ENCODE measurements at regions not wholly inside any gene's neighbourhood (a gene's known extent, or its start where the extent isn't known, plus 50 kb on each side); places are given as distances from the start of the nearest gene placed in this dataset.

DNA sequence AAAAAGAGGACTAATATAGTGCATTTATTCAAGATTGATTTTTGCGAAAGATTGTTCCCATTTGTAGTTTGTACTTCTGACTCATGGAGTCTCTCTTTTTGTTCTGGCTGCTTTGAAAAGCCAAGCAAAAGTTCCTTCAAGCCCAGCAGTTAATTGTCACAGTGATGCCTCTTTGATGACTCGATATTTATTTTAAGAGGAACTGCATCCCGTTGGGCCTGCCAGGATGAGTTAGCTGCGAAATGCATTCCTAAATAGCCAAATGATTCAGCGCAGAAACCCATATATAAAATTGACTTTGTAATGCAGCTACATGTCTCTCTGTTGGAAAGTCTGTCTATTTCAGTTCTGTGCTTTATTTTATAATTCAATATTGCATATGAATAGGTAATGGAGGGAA is 295.1 kb downstream of the GBA3 start:
- TF ChIP-seq, protein P1, sequence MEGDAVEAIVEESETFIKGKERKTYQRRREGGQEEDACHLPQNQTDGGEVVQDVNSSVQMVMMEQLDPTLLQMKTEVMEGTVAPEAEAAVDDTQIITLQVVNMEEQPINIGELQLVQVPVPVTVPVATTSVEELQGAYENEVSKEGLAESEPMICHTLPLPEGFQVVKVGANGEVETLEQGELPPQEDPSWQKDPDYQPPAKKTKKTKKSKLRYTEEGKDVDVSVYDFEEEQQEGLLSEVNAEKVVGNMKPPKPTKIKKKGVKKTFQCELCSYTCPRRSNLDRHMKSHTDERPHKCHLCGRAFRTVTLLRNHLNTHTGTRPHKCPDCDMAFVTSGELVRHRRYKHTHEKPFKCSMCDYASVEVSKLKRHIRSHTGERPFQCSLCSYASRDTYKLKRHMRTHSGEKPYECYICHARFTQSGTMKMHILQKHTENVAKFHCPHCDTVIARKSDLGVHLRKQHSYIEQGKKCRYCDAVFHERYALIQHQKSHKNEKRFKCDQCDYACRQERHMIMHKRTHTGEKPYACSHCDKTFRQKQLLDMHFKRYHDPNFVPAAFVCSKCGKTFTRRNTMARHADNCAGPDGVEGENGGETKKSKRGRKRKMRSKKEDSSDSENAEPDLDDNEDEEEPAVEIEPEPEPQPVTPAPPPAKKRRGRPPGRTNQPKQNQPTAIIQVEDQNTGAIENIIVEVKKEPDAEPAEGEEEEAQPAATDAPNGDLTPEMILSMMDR (IDR thresholded peaks at IDR 0.05; ENCODE audit: low read depth, low read length), result no peak

DNA sequence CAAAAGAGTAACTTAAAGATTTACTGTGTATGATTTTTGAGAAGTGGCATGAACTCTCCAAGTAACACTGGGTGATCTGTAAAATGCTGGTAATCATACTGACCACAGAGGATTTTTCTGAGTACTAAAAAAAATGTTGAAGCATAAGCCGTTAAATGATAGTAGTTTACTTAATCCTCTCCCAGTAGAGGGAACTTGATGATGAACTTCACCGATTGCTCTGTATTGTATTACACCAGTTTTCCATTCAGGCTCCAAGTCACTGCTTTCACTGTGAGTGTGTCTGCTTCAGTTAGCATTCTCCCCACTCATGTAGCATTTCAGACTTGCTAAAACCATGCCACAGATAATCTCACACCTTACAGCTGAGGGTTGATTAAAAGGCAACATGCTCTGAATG is 294.1 kb downstream of the GBA3 start:
- TF ChIP-seq, protein P1 (IDR thresholded peaks at IDR 0.05; ENCODE audit: low read depth, low read length), result no peak
- no peak overlapping the region for H3K4me3 ChIP-seq (ENCODE audit: low read depth, low read length)

More for the DNA sequence above, 295.1 kb downstream of the GBA3 start:
- H3K4me3 ChIP-seq (ENCODE audit: low read depth, low read length), result no peak overlapping the region

GRCh38 chr4:22986262-22986661 is 293.5 kb downstream of the GBA3 start:
- TF ChIP-seq, protein P1 (IDR thresholded peaks at IDR 0.05; ENCODE audit: low read depth, low read length), result no peak

DNA sequence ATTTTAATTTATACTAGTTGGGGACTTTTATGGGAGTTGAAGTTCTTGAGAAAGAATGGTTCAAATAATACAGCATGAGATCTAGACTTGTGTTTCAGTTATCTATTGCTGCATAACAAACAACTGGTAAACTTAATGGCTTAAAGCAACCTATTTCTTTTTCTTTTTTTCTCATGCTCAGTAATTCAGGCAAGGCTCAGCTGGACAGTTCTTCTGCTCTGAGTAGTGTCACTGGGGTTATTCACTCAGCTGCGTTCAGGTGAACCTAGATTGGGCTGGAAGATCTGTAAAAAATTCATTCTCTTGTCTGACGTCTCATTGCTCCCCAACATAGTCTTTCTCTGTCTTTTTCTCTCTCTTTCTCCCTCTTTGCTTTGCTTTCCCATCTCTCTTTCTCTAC is 291.7 kb downstream of the GBA3 start:
- TF ChIP-seq, protein P1 (IDR thresholded peaks at IDR 0.05; ENCODE audit: low read depth, low read length), result no peak
- no peak overlapping the region for H3K4me3 ChIP-seq (ENCODE audit: low read depth, low read length)

More at GRCh38 chr4:22986262-22986661, 293.5 kb downstream of the GBA3 start:
- no peak overlapping the region for H3K4me3 ChIP-seq (ENCODE audit: low read depth, low read length)

- TF ChIP-seq, protein P1 (IDR thresholded peaks at IDR 0.05; ENCODE audit: low read depth, low read length), result no peak
These were observed 285.9 kb downstream of the GBA3 start for GRCh38 chr4:22978656-22979055.

GRCh38 chr4:22970665-22971064 is 277.9 kb downstream of the GBA3 start:
- TF ChIP-seq, protein P1 (IDR thresholded peaks at IDR 0.05; ENCODE audit: low read depth, low read length), result no peak
- no peak overlapping the region for H3K4me3 ChIP-seq (ENCODE audit: low read depth, low read length)

More at GRCh38 chr4:22978656-22979055, 285.9 kb downstream of the GBA3 start:
- H3K4me3 ChIP-seq (ENCODE audit: low read depth, low read length), result no peak overlapping the region

DNA sequence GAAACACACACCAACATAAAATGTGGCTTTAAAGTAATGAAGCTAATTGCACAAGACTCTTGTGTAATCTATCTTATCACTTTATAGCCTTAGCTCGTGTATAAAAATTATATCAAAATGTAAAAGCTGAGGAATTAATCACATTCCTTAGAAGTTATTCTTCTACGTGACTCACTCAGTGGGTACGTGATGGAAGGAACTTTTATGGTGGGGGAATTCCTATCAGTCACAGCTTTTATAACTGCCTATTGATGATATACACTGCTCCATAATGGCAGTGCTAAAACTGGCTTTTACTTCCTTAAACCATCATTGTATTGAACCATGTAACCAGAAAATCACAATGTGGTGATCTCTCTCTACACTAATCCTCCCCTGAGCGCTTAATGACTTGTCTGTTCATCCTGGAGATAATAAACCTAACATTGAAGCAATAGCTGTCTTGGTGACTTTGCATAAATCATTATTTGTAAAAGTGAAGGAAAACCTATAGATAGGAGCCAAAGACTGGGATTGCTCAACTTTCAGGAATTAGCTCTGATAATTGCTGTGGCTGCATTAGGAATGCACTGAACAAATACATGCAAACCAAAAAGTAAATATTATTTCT is 276.7 kb downstream of the GBA3 start:
- no peak overlapping the region for H3K4me3 ChIP-seq (ENCODE audit: low read depth, low read length)
- TF ChIP-seq, protein P1 (IDR thresholded peaks at IDR 0.05; ENCODE audit: low read depth, low read length), result no peak
